Peyer's patch (tissue), 4 donors: ENCODE measurements at regions not wholly inside any gene's neighbourhood (a gene's known extent, or its start where the extent isn't known, plus 50 kb on each side); places are given as distances from the start of the nearest gene placed in this dataset.

Source experiments
- CTCF ChIP-seq, 6 experiments: fragments of 450-650 bp in 4 of 6; fragments of 200-600 bp in 2 of 6; sonication (generic) in 1 of 6; IDR thresholded peaks; one replicate each; pipeline ENCODE4 v1.5.1; 2017 to 2019; ENCODE audit warnings: antibody characterized with exemption in 6 of 6, mild to moderate bottlenecking in 3 of 6, moderate library complexity in 1 of 6
- POLR2A ChIP-seq, 2 donors: fragments of 450-650 bp; IDR thresholded peaks; one replicate each; pipeline ENCODE4 v1.5.1; 2017; ENCODE audit warnings: antibody characterized with exemption in 2 of 2, mild to moderate bottlenecking in 2 of 2, moderate library complexity in 2 of 2

DNA sequence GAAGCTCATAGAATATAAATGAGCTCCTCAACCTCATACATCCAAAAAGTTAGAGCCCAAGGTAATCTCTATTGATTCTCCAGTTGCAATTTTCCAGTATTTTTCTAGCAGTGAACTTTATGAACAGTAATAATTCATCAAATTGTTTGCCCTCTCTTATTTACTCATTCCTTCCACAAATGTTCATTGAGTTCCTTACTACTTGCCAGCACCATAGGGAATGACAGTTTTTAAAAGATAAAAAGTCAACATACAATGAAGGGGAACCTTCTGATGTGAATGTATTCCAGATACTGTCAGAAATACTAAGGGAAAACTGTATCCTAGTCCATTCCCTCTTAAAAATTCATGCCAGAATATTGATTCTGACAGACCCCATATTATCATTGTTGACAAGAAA, 277.0 kb upstream of the C1orf87 start:
- no peak for TF ChIP-seq CTCF (IDR thresholded peaks at IDR 0.05)
- no peak for TF ChIP-seq POLR2A (IDR thresholded peaks at IDR 0.05)
